Stimulated activated CD4-positive, alpha-beta T cell treated with anti-CD3 and anti-CD28 coated beads, Interleukin-2, amount 100 ng/mL, for 4 hours (primary cell): ENCODE measurements at regions not wholly inside any gene's neighbourhood (a gene's known extent, or its start where the extent isn't known, plus 50 kb on each side); places are given as distances from the start of the nearest gene placed in this dataset.

Experiments used
- DNase-seq: peaks from one replicate; pipeline ENCODE4 v3.0.0-alpha.2; 2020; ENCODE audit warnings: low read depth

DNA sequence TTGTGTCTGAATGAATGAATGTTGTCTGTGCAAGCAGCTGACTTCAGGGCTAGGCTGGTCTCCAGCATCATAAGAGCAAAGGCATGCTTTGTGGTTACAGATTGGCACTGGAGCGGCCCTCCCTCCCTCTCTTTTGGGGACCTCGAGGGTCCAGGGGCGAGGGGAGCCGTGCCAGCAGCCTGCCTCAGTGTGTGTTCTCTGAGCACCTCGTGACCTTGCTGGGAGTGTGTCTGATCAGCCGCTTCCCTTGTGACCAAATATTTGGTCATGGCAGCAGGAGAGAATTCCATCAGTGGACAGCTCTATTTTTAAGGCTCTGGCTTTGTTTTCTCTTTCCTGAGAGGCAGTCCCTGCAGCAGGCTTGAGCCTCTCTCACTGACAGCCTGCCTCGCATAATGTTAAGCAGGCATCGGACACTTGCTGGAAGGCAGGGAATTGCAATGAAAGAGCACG lies 329.7 kb downstream of the UQCRFS1 start:
- no peak for DNase-seq

DNA sequence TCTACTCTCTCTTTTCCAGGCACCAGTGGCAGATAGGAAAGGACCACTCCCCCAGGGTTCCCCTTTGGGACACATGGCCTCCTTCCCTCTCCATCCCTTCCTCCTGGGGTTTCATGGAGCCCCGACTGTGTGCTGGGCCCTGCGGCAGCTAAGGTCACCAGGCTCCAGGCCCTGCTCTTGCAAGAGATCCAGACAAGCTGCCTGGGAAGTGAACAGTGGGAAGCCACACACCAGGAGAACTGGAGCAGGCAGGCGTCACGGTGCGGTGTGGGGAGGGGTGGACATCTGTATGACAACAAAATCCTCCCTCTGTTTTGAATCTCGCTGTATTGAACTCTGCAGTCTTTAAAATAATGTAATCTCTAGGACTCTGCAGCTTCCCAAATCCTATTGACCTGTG lies 330.1 kb downstream of the UQCRFS1 start:
- DNase-seq: no peak

DNA sequence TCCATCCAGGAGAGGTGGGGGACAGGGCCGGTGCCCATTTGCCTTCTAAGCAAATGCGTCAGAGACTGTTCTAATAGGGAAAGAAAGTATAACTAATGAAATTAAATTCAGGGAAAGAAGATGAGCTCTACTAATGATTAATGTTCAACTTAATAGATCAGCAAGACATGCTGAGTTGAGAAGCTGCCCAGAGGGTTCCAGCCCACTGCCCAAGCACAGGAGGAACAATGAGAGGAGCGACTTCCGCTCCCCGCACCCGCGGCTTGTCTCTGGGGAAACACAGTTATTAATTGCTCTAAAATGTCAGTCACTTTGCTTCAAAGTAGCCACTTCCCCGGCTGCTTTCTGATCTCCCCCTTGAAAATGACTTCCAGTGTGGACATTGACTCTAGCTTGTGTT lies 331.3 kb downstream of the UQCRFS1 start:
- DNase-seq: no peak

- DNase-seq: no peak
Measured at GRCh38 chr19:28880735-28881401, 332.1 kb downstream of the UQCRFS1 start.

GRCh38 chr19:28878862-28879566 lies 333.9 kb downstream of the UQCRFS1 start:
- peak; percentile 24 for DNase-seq

GRCh38 chr19:28876609-28877123 lies 336.3 kb downstream of the UQCRFS1 start:
- no peak for DNase-seq

DNA sequence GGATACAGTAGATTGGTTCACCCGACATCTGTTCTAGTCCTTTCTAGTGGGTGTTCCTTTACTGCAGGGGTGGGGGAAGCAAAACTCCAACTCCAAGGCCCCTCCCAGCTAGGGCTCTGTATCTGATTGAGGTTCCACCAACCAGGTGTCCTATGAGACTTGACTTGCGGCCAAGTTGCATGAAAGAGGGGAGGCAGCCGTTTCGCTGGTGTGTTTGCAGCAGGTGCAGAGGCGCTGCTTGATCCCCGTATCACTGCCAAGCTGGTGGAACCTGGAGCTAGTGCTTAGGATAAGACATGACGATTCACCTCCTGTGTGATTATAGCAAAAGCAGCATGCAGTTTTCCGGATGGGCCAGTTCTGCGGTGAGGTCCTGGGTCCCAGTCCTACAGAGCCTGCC lies 338.2 kb downstream of the UQCRFS1 start:
- DNase-seq: no peak

DNA sequence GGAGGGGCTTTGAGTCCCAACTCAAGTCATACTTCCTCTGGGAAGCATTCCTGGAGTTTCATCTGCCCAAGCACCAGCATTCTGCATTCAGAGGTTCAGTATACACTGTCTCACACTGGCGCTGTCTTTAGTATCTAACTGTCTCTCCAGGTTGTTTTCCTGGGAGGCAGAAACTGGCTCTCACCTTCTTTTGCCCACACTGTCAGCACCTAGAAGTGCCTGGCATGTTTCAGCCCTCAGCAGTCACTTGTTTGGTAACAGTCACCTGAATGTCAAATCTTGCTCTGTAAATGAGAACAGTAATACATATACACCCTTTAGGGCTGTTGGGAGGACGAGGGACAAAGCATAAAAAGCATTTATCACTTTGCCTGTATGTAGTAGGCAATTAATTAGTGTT lies 339.6 kb downstream of the UQCRFS1 start:
- DNase-seq: no peak

DNA sequence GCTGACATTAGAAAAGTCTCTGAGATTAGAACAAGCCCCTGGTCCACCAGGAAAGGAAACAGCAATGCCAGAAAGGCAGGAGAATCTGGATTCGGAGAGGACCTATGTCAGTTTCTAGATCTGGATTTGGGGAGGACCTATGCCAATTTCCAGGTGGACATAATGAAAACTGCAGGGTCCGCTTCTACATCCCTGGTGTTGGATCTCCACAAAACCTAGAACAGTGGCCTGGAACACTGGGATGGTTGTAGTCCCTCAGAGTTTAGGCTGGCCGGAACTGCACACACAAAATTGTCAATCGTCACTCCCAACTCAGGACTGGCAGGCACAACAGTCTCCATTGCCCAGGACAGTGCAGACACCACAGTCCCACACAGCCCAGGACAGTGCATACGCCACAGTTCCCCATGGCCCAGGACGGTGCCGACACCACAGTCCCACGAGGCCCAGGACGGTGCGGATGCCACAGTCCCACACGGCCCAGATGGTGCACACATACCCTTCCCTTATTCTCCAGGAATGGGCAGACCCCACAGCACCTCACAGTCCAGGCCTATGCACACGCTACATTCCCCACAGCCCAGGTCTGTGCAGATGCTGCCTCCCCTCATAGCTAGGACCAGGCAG lies 341.7 kb downstream of the UQCRFS1 start:
- DNase-seq: no peak

DNA sequence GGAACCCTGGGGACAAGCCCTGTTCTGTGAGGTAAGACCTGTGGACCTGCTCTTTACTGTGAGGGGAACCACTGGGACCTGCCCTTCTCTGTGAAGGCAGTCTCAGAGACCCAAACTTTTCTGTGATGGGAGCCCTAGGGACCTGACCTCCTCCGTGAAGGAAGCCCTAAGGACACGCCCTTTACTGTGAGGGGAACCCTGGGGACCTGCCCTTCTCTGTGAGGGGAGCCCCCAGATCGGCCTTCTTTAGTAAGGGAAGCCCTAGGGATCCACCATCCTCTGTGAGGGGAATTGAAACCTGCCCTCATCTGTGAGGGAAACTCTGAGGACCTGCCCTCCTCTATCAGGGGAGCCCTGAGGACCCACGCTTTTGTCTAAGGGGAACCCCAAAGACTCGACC lies 343.5 kb downstream of the UQCRFS1 start:
- DNase-seq: no peak

- DNase-seq: no peak
Measured at GRCh38 chr19:28868836-28869235, 344.1 kb downstream of the UQCRFS1 start.

- DNase-seq: no peak
Measured at GRCh38 chr19:28867978-28868377, 345.0 kb downstream of the UQCRFS1 start.

- DNase-seq: no peak
Measured at GRCh38 chr19:28864577-28865042, 348.3 kb downstream of the UQCRFS1 start.

DNA sequence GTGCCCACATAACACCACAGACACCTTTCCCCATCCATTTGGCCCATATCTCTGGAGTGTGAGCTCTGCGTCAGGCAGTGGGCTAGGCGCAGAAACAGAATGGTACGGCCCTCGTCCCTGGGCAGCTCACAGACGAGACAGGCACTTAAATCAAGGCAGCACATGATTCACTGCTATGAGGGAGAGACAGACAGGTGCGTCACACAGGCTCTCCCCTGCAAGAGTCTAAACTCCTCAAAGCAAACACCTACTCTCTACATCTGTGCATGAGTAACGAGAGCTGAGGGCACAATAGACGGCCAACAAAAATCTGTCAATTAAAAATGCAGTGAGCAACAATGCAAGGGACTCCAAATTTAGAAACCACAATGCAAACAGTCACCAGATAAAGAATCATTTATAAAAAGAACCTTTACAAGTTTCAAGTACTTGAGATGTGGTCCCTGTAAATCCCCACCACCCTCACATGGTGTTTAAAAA lies 348.9 kb downstream of the UQCRFS1 start:
- no peak for DNase-seq

DNA sequence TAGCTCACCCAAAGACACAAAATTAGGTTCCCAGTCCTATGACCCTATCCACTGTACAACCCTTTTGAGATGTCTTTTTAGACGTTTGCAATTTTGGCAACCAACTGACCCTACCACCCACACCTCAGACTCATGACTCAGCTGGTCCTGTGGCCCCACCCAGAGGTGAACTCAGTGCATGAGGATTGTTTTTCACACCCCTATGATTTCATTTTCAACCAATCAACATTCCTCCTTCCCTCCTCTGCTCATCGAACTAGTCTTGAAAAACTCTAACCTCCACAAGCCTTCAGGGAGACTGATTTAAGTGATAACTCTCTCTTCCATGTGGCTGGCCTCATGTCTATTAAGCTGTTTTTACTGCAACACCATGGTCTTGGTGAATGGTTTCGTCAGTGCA lies 350.7 kb downstream of the UQCRFS1 start:
- DNase-seq: no peak

DNA sequence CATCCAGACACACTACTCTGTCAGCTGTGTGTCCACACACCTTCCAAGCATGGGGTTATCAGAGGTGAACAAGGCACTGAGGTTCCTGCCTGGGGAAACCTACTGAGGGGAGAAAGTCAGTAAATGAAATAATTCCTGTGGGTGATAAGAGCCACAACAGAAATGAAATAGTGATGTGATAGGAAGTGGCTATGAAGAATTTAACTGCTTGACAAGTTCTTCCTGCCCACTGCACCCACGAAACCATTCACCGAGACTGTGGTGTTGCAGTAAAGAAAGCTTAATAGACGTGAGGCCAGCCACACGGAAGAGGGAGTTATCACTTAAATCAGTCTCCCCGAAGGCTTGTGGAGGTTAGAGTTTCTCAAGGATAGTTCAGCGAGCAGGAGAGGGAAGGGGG lies 353.1 kb downstream of the UQCRFS1 start:
- DNase-seq: no peak

DNA sequence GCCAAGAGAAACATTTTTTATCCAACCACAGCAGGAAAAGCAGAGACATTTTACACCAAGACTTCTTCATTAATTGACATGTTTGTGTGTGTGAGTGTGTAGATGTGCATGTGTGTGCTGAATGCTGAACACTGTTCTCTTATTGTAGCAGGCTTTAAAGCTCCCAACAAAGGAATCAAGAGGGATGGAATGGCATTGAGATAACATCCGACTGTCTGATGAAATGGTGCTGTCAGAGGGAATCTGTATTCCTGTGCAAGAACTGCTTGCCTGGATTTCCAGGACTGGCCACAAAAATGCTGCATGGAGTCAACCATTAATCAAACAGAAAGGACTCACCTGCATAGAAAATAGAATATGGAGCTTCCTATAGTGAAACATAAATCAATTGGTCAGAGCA lies 354.0 kb downstream of the UQCRFS1 start:
- no peak for DNase-seq

GRCh38 chr19:28857967-28858366 lies 355.0 kb downstream of the UQCRFS1 start:
- DNase-seq: no peak

GRCh38 chr19:28855216-28855615 lies 357.7 kb downstream of the UQCRFS1 start:
- no peak for DNase-seq

DNA sequence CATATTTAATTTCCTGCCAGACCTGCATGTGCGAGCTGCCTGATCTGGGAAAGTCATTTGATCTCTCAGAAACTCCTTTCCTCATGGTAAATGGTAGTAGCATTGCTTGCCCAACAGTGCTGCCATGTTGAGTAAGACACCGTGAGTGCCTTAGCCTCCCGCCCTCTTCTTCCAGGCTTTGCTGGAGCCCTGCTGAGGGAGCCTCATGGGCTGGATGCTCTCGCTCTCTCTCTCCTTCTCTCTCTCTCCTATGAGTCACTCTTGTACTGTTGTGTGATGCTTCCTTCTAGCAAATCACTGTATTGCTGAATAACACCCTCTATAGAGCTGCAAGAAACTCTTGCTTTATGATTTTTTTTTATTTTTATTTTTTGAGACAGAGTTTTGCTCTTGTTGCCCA lies 365.5 kb downstream of the UQCRFS1 start:
- DNase-seq: no peak

DNA sequence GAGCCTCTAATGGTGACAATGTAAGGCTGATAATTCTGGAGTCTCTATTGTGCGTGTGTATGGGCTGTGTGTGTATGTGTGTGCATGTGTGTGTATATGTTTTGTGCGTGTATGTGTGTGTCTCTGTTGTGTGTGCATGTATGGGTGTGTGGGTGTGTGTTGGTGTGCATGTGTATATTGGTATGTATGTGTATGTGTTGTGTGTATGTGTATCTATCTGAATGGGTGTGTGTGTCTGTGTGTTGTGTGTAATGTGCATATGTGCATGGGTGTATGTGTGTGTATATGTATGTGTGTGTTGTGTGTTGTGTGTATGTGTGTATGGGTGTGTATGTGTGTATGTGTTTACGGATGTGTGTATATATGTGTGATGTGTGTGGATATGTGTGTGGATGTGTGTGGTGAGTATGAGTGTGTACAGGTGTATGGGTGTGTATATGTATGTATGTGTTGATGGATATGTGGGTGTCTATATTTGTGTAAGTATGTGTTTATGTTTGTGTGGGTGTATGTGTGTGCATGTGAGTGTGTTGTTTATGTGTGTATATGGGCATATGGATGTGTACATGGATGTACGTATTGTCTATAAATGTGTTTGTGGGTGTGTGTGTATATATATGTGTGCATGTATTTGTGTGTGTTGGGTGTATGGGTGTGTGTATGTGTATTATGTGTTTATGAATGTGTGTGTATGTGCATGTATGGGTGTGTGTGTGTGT lies 366.7 kb downstream of the UQCRFS1 start:
- DNase-seq: no peak
